ENCODE measurements at regions not wholly inside any gene's neighbourhood (a gene's known extent, or its start where the extent isn't known, plus 50 kb on each side); places are given as distances from the start of the nearest gene placed in this dataset.

DNA sequence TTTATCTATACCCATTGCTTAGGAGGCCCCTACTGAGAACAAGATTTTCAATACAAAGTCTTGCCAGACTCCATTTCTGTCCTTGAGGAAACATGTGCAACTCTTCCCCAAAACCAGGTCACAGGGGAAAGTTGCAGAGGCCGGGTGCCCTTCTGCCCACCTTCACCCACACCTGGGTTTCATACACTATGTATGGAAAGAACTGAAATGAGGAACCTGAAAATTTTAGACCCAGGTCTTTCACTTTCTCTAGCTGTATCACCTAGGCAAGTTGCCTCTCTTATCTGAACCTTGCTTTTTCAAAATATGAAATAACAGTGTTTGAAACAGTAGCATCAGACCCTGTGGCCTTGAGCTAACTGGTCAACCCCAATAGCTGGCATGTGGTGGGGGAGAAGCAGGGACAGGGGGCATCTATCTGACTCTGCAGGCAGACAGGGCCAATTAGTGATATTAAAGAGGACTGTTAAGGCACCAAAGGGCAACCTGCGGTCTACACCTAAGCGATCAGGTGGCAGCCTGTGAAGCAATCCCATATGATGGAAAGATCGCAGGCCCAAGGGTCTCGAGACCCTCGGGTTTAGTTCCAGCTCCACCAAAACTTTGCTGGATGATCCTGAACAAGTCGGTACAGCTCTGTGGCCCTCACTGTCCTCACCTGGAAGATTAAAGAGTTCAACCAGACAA is 346.5 kb downstream of the BCL11B start:
- TF ChIP-seq AFF4 (CRISPR knock-in tag; IDR thresholded peaks at IDR 0.05; ENCODE audit: borderline replicate concordance): no peak
- TF ChIP-seq, protein P1, sequence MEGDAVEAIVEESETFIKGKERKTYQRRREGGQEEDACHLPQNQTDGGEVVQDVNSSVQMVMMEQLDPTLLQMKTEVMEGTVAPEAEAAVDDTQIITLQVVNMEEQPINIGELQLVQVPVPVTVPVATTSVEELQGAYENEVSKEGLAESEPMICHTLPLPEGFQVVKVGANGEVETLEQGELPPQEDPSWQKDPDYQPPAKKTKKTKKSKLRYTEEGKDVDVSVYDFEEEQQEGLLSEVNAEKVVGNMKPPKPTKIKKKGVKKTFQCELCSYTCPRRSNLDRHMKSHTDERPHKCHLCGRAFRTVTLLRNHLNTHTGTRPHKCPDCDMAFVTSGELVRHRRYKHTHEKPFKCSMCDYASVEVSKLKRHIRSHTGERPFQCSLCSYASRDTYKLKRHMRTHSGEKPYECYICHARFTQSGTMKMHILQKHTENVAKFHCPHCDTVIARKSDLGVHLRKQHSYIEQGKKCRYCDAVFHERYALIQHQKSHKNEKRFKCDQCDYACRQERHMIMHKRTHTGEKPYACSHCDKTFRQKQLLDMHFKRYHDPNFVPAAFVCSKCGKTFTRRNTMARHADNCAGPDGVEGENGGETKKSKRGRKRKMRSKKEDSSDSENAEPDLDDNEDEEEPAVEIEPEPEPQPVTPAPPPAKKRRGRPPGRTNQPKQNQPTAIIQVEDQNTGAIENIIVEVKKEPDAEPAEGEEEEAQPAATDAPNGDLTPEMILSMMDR (IDR thresholded peaks at IDR 0.05): no peak
- TF ChIP-seq CBFB (CRISPR knock-in tag; IDR thresholded peaks at IDR 0.05; ENCODE audit: low read depth): no peak
- no peak for TF ChIP-seq NR2C2 (CRISPR knock-in tag; IDR thresholded peaks at IDR 0.05)
- no peak for TF ChIP-seq USF1 (CRISPR knock-in tag; IDR thresholded peaks at IDR 0.05)
- TF ChIP-seq CREB1 (CRISPR knock-in tag; IDR thresholded peaks at IDR 0.05): no peak
- TF ChIP-seq, protein P2, sequence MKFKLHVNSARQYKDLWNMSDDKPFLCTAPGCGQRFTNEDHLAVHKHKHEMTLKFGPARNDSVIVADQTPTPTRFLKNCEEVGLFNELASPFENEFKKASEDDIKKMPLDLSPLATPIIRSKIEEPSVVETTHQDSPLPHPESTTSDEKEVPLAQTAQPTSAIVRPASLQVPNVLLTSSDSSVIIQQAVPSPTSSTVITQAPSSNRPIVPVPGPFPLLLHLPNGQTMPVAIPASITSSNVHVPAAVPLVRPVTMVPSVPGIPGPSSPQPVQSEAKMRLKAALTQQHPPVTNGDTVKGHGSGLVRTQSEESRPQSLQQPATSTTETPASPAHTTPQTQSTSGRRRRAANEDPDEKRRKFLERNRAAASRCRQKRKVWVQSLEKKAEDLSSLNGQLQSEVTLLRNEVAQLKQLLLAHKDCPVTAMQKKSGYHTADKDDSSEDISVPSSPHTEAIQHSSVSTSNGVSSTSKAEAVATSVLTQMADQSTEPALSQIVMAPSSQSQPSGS (CRISPR knock-in tag; IDR thresholded peaks at IDR 0.05; ENCODE audit: borderline replicate concordance, low read depth): no peak
- no peak for TF ChIP-seq TEAD4 (CRISPR knock-in tag; IDR thresholded peaks at IDR 0.05)
- TF ChIP-seq SP1 (CRISPR knock-in tag; conservative IDR thresholded peaks at IDR 0.05): no peak

Measured in WTC11 (cell line).